C4-2B (cell line): ENCODE measurements at regions not wholly inside any gene's neighbourhood (a gene's known extent, or its start where the extent isn't known, plus 50 kb on each side); places are given as distances from the start of the nearest gene placed in this dataset.

Source experiments
- H3K27ac ChIP-seq: fragments of 450-650 bp; 2 replicates; pipeline ENCODE4 v1.5.1; 2017
- ZFX ChIP-seq: fragments of 450-650 bp; IDR thresholded peaks from 2 replicates; pipeline ENCODE4 v1.6.1; 2017
- TF ChIP-seq, protein P1 (sequence below): fragments of 450-650 bp; conservative IDR thresholded peaks from 2 replicates; pipeline ENCODE4 v1.5.1; 2017; ENCODE audit warnings: mild to moderate bottlenecking

GRCh38 chr10:20474064-20474463, 423.0 kb downstream of the NEBL start:
- no peak overlapping the region for H3K27ac ChIP-seq
- TF ChIP-seq, protein P1, sequence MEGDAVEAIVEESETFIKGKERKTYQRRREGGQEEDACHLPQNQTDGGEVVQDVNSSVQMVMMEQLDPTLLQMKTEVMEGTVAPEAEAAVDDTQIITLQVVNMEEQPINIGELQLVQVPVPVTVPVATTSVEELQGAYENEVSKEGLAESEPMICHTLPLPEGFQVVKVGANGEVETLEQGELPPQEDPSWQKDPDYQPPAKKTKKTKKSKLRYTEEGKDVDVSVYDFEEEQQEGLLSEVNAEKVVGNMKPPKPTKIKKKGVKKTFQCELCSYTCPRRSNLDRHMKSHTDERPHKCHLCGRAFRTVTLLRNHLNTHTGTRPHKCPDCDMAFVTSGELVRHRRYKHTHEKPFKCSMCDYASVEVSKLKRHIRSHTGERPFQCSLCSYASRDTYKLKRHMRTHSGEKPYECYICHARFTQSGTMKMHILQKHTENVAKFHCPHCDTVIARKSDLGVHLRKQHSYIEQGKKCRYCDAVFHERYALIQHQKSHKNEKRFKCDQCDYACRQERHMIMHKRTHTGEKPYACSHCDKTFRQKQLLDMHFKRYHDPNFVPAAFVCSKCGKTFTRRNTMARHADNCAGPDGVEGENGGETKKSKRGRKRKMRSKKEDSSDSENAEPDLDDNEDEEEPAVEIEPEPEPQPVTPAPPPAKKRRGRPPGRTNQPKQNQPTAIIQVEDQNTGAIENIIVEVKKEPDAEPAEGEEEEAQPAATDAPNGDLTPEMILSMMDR = no peak
- TF ChIP-seq ZFX = no peak

GRCh38 chr10:20473023-20473760, 423.9 kb downstream of the NEBL start:
- H3K27ac ChIP-seq = no peak overlapping the region
- TF ChIP-seq, protein P1 = no peak
- no peak for TF ChIP-seq ZFX

DNA sequence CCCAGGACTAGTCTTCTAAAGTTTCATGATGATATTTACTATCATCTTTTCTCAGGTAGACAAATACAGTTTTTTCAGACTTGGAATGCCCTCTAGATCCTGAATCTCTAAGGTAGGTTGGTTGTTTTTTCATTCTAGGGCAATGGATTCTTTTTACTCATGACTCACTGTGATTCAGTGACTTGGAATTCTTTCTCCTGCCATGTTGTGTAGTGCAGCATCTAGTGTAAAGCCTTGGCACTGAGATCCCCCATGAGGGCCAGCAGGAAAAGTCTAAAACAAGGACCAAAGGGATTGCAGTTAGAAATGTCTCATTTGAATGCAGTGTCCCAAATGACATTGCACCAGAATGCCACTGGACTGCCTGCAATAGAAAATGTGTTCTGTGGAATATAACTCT, 430.4 kb downstream of the NEBL start:
- H3K27ac ChIP-seq = no peak overlapping the region
- no peak for TF ChIP-seq ZFX
- TF ChIP-seq, protein P1 = no peak

DNA sequence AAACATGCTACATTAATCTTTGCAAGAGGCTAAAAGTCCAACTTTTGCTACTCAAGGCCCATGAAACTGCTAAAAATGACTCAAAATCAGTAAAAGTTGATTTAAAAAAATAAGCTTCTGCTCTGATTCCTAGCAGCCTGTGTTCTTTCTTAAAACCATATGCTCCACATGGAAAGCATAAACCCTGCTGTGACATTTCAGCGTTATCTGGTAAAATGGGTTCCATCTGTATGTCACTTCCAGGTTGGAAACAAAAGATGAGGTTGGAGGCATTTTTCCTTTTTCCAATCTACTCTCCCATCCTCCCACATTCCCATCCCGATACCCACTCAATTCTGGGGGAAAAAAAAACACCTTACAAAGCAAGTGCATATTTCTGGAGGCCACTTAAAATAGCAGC, 439.5 kb downstream of the NEBL start:
- TF ChIP-seq, protein P1 = no peak
- TF ChIP-seq ZFX = no peak
- no peak overlapping the region for H3K27ac ChIP-seq

GRCh38 chr10:20455774-20456173, 441.3 kb downstream of the NEBL start:
- TF ChIP-seq, protein P1 = no peak
- TF ChIP-seq ZFX = no peak
- H3K27ac ChIP-seq = no peak overlapping the region

DNA sequence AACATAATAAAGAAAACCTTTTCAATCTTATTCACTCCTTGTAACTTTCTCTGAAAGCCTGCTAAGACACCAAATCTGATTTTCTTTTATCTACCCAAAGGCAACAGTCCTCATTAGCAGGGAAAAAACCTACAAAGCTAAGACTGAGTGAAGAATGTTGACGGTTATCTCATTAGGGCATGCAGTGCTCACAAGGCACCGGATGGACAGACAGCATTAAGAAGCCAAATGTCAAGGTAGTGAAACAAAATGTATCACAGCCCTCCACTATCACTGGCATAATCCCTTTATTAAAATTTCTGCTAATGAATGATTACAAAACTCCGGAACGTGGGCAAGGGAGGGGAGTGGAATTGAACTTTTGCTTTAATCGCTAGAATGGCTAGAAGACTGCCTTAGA, 442.8 kb downstream of the NEBL start:
- TF ChIP-seq, protein P1 = no peak
- TF ChIP-seq ZFX = no peak
- H3K27ac ChIP-seq = no peak overlapping the region

GRCh38 chr10:20446561-20447193, 450.4 kb downstream of the NEBL start:
- TF ChIP-seq, protein P1 = no peak
- TF ChIP-seq ZFX = no peak
- H3K27ac ChIP-seq = no peak overlapping the region
